C4-2B (cell line): ENCODE measurements at regions not wholly inside any gene's neighbourhood (a gene's known extent, or its start where the extent isn't known, plus 50 kb on each side); places are given as distances from the start of the nearest gene placed in this dataset.

ENCODE experiments used
- H3K27ac ChIP-seq: fragments of 450-650 bp; 2 replicates; pipeline ENCODE4 v1.5.1; 2017
- CTCF ChIP-seq: fragments of 450-650 bp; conservative IDR thresholded peaks from 2 replicates; pipeline ENCODE4 v1.5.1; 2017; ENCODE audit warnings: mild to moderate bottlenecking
- ZFX ChIP-seq: fragments of 450-650 bp; IDR thresholded peaks from 2 replicates; pipeline ENCODE4 v1.6.1; 2017

DNA sequence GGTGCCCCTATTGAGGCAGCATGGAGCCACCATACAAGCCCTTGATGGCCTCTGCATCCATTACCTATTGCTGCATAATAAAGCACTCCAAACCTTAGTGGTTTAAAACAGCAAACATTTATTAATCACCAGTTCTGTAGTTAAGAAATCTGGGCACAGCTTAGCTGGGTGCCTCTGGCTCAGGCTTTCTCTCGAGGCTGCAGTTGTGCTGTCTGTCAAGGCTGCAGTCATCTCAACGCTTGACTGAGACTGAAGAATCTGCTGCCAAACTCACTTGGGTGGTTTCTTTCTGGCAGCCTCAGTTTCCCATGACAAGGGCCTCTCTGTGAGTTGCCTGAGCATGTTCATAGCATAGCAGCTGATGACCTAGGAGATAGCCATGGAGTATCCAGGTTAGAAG, 207.4 kb upstream of the LRFN2 start:
- no peak overlapping the region for H3K27ac ChIP-seq
- TF ChIP-seq CTCF: no peak
- TF ChIP-seq ZFX: no peak

DNA sequence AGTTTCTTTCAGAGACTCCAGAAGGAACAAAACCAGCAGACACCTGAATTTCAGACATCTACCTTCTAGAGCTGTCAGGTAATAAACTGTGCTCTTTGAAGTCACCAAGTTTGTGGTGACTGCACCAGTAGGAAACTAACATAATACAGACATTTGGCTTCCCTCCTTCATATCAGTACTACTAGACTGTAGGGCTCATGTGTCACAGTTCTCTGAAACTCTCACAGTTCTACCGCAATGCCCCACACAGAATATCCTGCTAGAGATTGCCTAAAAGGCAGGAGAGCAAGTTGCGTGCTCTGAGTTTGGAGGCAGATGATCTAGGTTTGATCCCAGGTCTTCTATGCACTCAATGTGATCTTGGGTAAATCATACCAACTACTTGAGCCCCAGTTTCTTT, 205.0 kb upstream of the LRFN2 start:
- TF ChIP-seq ZFX: no peak
- TF ChIP-seq CTCF: no peak
- no peak overlapping the region for H3K27ac ChIP-seq

GRCh38 chr6:40791004-40791403, 203.8 kb upstream of the LRFN2 start:
- no peak overlapping the region for H3K27ac ChIP-seq
- no peak for TF ChIP-seq CTCF
- no peak for TF ChIP-seq ZFX

- H3K27ac ChIP-seq: no peak overlapping the region
- no peak for TF ChIP-seq ZFX
- TF ChIP-seq CTCF: no peak
Observed at GRCh38 chr6:40788661-40789655, 201.8 kb upstream of the LRFN2 start.

- no peak overlapping the region for H3K27ac ChIP-seq
- TF ChIP-seq ZFX (no peak), CTCF (no peak)
Observed at GRCh38 chr6:40782355-40782754, 195.2 kb upstream of the LRFN2 start.

DNA sequence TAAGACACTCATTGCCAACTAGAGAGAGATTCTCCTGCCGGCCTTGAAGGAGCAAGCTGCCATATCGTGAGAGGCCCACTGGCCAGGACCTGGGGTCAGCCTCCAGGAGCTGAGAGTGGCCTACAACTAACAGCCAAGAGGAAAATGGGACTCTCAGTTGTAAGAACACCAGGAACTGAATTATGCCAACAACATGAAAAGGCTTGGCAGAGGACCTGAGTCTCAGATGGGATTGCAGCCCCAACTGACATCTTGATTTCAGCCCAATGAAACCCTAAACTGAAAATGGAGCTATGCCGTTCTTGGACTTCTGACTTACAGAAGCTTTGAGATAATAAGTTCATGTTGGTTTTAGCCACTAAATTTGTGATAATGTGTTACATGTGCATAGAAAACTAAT, 193.5 kb upstream of the LRFN2 start:
- TF ChIP-seq CTCF (no peak), ZFX (no peak)
- H3K27ac ChIP-seq: no peak overlapping the region

- H3K27ac ChIP-seq: no peak overlapping the region
- TF ChIP-seq ZFX (no peak), CTCF (no peak)
Observed at GRCh38 chr6:40779409-40779808, 192.2 kb upstream of the LRFN2 start.
